Gastroesophageal sphincter (tissue), 3 donors: ENCODE measurements at regions not wholly inside any gene's neighbourhood (a gene's known extent, or its start where the extent isn't known, plus 50 kb on each side); places are given as distances from the start of the nearest gene placed in this dataset.
"Not testable (repeated sequence)": the region's sequence is repeated elsewhere in the genome, so short reads cannot be mapped to it uniquely, and the experiment has no call there.

Experiments used
- CTCF ChIP-seq, 4 experiments: fragments of 200-600 bp in 2 of 4; fragments of 450-650 bp in 2 of 4; sonication (generic) in 1 of 4; IDR thresholded peaks; one replicate each; pipeline ENCODE4 v1.5.1; 2017 to 2019; ENCODE audit warnings: antibody characterized with exemption in 4 of 4, mild to moderate bottlenecking in 2 of 4, moderate library complexity in 2 of 4
- EP300 ChIP-seq: sonication (generic); formaldehyde crosslinking; IDR thresholded peaks from one replicate; pipeline ENCODE4 v1.6.1; 2017; ENCODE audit warnings: antibody characterized with exemption, mild to moderate bottlenecking
- POLR2A ChIP-seq, 2 donors: fragments of 450-650 bp; IDR thresholded peaks; one replicate each; pipeline ENCODE4 v1.6.1; 2017; ENCODE audit warnings: antibody characterized with exemption in 2 of 2, mild to moderate bottlenecking in 2 of 2, moderate library complexity in 1 of 2
- POLR2AphosphoS5 ChIP-seq: sonication (generic); formaldehyde crosslinking; IDR thresholded peaks from one replicate; pipeline ENCODE4 v1.6.1; 2017; ENCODE audit warnings: antibody characterized with exemption

- TF ChIP-seq CTCF (IDR thresholded peaks at IDR 0.05); EP300; POLR2AphosphoS5; POLR2A (IDR thresholded peaks at IDR 0.05): not testable (repeated sequence)
Measured at GRCh38 chr20:47842004-47842403, 56.7 kb upstream of the SULF2 start.
